NB4 (cell line): ENCODE measurements at regions not wholly inside any gene's neighbourhood (a gene's known extent, or its start where the extent isn't known, plus 50 kb on each side); places are given as distances from the start of the nearest gene placed in this dataset.

ENCODE experiments used
- DNase-seq: peaks from one replicate; pipeline ENCODE4 v3.0.0; 2010; ENCODE audit warnings: low read depth
- H3K4me3 ChIP-seq: one replicate; pipeline ENCODE4 v1.5.1; 2011; ENCODE audit warnings: mild to moderate bottlenecking, low read depth, low read length, moderate library complexity
- MYC ChIP-seq: IDR thresholded peaks from 2 replicates; pipeline ENCODE4 v1.6.1; 2011; ENCODE audit warnings: low read depth, low read length
- POLR2A ChIP-seq: IDR thresholded peaks from 2 replicates; pipeline ENCODE4 v1.6.1; 2011; ENCODE audit warnings: mild to moderate bottlenecking; ENCODE audit not compliant: insufficient read length; ENCODE audit errors: extremely low read depth
- TF ChIP-seq, protein P1 (sequence below): IDR thresholded peaks from 2 replicates; pipeline ENCODE4 v1.6.1; 2011; ENCODE audit warnings: low read depth, low read length
- TF ChIP-seq, protein P2 (sequence below): IDR thresholded peaks from one replicate; pipeline ENCODE4 v1.5.1; 2012; ENCODE audit warnings: low read depth, low read length

DNA sequence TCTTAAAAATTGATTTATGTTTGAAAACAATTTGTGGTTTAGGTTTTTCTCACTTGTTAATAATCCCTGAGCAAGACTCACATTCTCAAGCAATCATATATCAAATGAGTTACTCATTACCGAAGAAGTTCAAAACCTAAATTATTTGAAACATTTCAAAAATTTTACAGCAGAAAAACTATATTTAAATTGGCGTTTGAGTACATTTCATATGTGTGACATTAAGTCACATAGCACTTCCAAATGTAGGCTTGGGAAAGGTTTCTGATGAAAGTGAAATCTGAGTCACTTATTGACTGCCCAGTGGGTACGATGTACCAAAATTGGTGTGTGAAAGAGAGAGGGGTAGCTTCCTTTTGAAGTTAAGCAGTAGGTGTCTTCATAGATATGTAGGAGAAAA lies 411.4 kb upstream of the SGCD start:
- TF ChIP-seq, protein P1, sequence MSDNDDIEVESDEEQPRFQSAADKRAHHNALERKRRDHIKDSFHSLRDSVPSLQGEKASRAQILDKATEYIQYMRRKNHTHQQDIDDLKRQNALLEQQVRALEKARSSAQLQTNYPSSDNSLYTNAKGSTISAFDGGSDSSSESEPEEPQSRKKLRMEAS, result no peak
- TF ChIP-seq MYC (no peak), POLR2A (no peak)
- TF ChIP-seq, protein P2, sequence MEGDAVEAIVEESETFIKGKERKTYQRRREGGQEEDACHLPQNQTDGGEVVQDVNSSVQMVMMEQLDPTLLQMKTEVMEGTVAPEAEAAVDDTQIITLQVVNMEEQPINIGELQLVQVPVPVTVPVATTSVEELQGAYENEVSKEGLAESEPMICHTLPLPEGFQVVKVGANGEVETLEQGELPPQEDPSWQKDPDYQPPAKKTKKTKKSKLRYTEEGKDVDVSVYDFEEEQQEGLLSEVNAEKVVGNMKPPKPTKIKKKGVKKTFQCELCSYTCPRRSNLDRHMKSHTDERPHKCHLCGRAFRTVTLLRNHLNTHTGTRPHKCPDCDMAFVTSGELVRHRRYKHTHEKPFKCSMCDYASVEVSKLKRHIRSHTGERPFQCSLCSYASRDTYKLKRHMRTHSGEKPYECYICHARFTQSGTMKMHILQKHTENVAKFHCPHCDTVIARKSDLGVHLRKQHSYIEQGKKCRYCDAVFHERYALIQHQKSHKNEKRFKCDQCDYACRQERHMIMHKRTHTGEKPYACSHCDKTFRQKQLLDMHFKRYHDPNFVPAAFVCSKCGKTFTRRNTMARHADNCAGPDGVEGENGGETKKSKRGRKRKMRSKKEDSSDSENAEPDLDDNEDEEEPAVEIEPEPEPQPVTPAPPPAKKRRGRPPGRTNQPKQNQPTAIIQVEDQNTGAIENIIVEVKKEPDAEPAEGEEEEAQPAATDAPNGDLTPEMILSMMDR, result no peak
- no peak overlapping the region for H3K4me3 ChIP-seq
- no peak for DNase-seq

DNA sequence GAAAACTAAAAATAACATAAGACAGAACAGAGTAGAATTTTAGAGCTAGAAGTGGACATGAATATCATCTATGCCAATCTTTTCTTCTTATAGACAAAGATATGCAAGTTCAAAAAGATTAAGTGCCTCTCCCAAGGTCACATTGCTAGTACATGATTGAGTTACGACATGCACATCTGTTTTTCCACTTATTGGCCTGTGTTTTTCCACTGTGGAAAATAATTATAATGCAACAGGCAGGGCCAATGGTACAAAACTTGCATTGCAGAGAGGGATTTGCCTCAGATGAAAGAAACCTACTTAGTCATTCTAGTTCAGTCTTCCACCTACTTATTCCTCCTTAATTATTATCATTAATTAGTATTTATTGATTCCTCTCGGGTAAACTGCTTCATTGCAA lies 407.8 kb upstream of the SGCD start:
- no peak overlapping the region for H3K4me3 ChIP-seq
- DNase-seq, result no peak
- TF ChIP-seq MYC (no peak), POLR2A (no peak)
- TF ChIP-seq, protein P1, result no peak
- TF ChIP-seq, protein P2, result no peak

DNA sequence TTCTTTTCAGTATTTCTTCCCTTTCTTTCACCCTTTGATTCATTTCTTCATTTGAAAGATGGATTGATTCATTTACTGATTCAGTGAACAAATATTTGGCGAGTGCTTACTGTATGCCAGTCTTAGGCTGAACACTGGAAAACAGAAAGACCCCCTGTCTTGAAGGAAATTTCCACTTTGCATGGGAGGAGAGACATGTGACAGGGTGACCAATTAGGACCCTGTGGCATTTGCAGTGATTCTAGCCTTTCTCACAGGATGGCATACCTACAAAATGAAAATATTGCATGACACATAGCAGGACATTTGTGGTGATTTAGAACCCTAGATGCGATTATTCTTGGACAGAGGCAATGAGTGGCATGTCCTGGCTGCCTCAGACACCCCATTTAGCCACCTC lies 407.2 kb upstream of the SGCD start:
- no peak for DNase-seq
- TF ChIP-seq, protein P2, result no peak
- TF ChIP-seq MYC (no peak), POLR2A (no peak)
- TF ChIP-seq, protein P1, result no peak
- H3K4me3 ChIP-seq, result no peak overlapping the region

DNA sequence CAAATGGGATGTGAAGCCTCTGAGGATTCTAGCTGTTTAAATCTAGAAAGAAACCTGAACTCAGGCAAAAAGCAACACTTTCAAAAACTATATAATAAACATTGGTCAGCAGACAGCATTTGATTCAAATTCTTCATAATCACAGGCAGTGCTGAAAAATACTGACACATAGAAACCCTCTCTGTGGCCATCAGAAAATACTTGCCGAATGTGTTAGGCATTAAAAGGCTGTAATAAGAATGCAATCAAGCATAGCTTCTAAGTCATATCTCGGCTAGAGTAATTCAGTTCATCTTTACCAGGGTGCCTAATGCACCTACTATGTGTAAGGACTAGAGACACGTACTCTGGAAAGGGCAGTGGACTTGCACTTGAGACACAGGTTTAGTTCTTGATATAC lies 405.3 kb upstream of the SGCD start:
- H3K4me3 ChIP-seq, result no peak overlapping the region
- TF ChIP-seq, protein P2, result no peak
- TF ChIP-seq, protein P1, result no peak
- TF ChIP-seq MYC (no peak), POLR2A (no peak)
- no peak for DNase-seq

DNA sequence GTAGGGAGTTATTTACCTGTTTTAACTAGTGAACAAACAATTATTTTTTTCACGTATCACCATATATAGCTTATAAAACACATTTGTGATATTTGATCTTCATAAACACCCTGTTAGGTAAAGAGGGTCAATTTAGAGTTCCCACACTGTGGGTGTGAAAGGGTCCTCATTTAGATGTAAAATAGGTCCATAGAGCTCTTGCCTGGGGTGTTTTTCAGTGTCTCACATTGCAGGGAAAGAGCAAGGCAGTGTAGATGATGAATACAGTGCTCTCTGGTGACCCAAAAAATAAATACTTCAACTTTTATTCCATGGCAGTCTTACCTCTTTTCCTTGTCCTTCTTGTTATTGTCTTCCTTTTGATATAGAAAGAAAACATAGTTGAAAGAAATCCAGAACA lies 403.2 kb upstream of the SGCD start:
- no peak overlapping the region for H3K4me3 ChIP-seq
- TF ChIP-seq MYC (no peak), POLR2A (no peak)
- TF ChIP-seq, protein P2, result no peak
- TF ChIP-seq, protein P1, result no peak
- DNase-seq, result no peak

DNA sequence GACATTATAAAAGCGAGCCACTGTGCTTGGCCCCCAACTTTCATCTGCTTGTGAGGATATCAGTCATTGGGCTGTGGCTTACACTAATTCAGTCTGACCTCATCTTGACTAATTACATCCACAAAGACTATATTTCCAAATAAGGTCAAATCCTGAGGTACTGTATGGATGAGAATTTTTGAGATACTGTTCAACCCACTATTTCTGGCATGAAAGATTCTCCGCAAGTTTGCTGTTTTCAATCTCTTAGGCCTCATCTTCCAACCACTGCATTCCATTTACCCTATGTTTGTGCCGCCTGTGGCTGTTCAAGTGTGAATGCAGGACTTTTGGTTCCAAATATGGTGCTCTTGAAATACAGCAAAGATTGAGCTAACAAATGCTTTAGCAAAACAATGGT lies 400.9 kb upstream of the SGCD start:
- H3K4me3 ChIP-seq, result no peak overlapping the region
- no peak for TF ChIP-seq MYC
- TF ChIP-seq POLR2A, result no peak
- TF ChIP-seq, protein P1, result no peak
- TF ChIP-seq, protein P2, result no peak
- no peak for DNase-seq
